ENCODE measurements at regions not wholly inside any gene's neighbourhood (a gene's known extent, or its start where the extent isn't known, plus 50 kb on each side); places are given as distances from the start of the nearest gene placed in this dataset.
"Not testable (repeated sequence)": the region's sequence is repeated elsewhere in the genome, so short reads cannot be mapped to it uniquely, and the experiment has no call there.

DNA sequence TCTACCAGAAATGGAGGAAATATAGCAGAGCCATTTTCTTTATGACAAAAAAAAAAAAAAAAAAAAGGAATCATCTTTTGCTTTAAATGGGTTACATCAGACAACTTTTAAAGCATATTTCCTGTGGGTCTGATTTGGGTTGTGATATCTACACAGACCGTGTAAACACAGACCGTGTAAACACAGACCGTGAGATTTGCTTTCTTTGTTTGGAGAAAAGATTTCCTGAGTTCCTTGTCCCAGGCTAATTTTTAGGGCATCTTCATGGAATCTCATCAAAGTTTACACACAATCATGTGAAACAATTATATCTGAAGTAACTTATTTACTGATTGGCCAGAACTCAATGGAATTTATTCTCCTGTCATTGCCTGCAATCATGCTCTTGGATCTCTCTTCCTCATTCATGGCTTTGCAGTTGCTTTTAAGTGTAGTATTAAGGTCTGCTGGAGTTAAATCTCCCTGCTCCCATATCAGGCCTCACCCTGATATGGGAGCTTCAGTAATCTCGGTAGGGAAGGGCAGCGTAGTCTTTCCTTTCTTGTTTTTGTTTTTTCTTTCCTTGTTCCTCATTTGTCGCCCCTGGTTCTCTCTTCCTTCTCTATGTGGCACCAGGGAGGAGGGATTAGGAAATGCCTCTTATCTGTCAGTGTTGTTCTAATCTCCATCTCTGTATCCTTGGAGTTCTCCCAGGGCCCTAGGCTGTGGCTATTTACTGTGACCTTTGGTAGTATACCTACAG lies 248.6 kb upstream of the JADE1 start:
- DNase-seq, result no peak

DNA sequence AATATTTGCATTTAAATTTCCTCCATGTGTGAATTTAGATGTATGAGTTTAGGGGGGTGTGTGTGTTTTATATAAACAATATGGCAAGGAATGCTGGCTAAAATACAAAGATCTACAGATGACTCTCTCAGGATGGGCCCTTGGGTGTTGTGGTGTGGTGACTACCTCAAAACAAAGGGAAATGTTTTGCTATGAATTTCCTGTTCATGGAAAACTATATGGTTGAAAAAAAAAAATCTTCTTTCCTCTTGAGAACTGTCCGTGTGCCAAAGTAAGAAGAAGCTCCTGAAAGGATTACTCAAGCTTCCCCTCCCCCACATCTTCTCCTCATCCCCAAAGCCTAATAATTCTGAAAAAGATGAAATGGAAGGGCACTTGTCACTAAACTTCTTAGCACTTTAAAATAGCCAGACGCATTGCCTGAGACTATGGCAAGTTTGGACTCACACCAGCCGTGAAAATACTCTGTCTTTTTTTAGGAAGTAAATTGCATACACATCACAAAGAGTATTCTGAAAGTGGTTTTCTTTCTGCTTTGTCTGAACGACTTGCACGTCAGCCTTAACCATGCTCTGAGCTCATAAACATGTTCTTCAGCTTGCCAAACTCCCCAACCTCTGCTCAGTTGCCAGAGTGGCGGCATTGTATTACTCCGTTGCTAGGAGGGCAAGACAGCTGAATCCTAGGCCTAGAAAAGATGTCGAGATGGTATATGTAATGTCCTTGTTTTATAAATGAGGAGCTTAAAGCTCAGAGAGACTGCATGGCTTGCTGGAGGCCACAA lies 250.4 kb upstream of the JADE1 start:
- DNase-seq, result no peak

DNA sequence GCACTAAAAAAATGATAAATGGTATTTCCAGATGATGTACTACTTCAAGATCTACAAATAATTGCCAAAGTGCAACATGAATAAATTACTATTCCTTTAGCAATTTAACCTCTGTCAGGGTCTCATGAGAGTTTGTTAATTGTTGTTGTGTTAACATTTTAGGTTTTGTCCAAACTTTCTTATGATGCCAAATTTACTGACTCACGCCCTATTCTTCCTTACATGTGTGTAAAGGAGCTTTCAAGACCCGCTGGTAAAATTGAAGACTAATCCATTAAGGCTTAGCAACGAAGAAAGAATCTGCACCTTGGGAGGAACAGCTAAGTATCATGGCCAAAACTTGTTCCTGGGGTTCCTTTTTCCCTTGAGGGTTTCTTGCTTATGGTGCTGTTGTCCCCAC lies 252.7 kb upstream of the JADE1 start:
- no peak for DNase-seq

DNA sequence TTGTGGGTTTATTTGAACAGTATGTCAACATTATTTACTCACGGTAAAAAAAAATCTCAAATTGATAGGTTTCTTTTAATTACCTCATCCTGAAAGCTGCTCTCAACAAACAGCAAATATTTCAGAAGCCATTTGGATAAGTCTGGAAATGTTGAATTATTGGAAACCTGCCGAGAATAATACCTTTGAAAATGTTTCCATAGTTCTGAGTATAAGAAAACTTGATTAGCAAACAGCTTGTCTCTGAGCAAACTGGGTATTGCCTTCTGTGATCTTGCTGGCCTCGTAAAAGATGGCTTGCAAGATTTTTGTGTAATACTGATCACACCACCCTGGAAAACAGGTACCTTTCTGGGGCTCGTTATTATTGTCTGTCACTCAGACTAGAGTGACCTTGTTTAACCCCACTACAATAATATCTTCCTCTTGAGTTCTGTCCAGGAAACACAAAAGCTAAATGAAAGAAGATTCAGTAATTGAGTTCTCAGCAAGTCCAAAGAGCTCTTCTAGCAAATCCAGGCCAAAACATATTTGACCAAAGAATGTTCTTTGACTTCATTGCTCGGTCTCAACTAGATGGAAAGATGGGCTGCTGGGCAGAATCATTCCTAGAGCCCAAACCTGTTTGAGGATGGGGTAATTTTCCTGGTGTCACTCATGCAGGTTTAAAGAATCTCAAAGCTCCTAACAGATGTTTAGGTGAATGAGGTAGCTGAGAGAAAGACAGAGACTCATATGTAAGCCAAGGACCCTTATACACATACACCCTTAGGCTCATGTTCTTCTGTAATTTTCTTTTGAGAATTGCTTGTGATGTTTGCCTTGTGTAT lies 255.6 kb upstream of the JADE1 start:
- peak; percentile 26 for DNase-seq

DNA sequence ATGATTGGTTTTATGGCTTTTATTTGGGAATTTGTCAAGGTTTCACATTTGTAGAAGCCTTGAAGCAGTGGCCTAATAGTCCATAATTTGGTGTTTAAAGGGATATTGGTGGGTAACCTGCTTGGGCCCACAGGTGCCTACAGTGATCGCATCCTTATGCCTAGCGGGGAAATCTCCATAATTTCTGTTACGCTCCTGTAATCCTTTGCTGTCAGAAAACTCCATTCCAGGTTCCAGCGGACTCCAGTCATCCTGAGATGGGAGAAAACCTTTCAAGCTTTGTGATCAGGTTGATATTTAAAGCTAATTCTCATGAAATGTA lies 257.0 kb upstream of the JADE1 start:
- DNase-seq, result no peak

DNA sequence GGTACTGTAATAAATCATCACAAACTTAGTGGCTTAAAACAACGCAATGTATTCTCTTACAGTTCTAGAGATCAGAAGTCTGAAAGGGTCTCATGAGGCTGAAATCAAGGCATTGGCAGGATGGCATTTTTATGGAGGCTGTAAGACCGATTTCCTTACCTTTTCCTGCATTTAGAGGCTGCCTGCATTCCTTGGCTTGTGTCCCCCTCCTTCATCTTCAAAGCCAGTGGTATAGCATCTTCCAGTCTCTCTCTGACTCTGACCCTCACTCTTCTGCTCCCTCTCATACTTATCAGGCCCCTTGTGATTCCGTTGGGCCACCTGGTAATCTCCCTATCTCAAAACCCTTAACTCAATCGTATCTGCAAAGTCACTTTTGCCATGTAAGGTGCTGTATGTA lies 258.2 kb upstream of the JADE1 start:
- no peak for DNase-seq

DNA sequence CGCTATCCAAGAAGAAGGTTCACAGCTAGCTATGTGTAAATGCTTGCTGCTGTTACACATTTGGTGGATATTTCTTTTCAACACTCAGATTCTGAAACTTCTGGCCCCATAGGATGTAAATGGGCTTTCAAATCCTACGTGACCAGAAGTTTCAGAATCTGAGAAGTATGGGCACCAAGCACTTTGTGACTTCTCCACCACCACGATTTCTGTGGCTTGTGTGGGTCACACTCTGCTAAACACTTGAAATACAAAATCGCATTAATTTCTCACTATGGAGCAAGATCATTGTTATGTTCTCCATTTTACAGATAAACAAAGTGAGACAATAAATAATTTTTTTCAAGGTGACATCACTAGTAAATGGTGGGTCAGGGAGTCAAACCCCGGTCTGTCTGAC lies 259.4 kb upstream of the JADE1 start:
- DNase-seq, result no peak

DNA sequence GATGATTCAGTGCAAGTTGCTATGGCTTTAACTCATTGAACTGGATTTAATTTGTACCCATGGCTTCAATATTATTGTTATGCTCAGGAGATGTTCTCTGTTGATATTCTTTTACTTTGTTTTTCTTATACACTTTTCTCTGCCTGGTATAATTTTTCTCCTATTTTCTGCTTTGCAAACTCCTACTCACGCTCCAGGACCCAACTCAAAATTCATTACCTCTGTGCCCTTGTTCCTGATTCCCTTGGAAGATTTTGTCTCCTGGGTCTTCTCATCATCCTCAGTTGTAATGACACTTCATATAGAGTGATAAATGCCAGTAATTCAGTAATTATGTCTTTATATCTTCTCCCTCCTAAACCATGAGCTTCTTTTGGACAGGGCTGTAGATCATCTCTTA lies 259.9 kb upstream of the JADE1 start:
- no peak for DNase-seq

DNA sequence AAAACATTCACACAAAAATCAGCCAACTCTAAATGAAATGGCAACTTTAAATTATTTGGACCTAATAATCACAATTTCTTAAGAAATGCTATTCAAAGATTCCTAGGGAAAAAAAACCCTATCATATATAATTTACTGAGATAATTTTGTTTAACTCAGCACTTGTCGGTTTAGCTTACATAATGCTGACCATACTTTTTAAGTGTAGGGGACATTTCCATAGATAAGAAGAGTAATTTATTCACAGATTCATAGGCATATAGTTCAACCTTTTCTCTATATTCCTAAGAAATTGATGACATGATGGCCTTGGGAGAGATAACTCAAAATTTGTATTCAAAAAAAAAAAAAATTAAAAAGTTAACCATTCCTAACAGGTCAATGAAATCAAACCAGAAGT lies 260.8 kb upstream of the PGRMC2 start:
- no peak for DNase-seq

DNA sequence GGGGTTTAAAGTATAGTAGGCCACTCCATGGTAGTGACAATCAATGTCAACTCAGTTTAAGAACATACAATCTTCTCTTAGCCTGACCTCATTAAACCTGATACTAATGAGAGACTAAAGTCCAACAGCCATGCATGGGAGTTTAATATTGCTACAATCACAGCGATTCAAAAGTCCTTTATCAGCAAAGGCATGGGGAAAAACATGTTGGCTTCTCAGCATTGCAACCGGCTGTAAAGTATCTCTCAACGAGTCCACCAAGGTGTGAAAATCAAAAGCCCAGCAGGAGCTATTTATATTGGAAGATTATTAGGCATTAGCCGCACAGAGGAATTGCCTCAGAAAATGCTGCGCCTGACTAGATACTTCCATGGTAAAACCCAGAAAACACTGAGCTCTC lies 256.7 kb upstream of the PGRMC2 start:
- no peak for DNase-seq

DNA sequence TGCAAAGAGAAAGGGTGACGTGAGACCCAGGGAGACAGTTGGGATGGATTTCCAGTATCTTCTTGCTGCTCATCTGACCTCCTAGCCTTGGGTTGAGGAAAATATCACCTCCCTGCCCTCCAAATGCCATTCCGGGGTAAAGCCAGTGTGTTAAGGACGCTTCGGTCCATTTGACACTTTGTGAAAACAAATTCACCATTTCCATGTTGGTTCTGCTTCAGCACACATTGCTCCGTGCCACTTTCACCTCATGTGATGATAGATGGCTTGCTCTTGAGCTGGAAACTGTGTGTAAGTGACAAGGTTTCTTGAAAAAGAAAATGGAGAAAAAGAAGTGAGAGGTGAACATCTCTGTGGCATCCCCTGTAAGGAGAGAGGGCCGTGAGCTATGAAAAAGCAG lies 256.1 kb upstream of the PGRMC2 start:
- no peak for DNase-seq

DNA sequence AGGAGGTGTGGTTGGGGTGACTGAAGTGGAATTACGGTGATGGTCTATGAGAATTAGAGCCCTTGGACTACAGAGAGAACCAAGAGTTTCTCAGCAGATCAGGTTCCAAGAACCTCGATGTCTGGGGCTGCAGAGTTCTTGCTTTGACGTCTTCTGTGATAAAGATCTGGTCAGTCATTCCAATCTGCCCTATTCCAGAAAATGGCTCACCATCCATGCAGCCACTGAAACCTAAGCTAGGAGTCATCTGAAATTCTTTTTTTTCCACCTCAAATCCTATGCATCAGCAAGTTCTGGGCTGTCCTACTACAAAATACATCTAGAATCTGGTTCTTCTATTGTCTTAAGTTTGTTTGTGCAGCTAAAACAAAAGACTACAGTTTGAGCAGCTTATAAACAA lies 254.4 kb upstream of the PGRMC2 start:
- DNase-seq, result no peak

DNA sequence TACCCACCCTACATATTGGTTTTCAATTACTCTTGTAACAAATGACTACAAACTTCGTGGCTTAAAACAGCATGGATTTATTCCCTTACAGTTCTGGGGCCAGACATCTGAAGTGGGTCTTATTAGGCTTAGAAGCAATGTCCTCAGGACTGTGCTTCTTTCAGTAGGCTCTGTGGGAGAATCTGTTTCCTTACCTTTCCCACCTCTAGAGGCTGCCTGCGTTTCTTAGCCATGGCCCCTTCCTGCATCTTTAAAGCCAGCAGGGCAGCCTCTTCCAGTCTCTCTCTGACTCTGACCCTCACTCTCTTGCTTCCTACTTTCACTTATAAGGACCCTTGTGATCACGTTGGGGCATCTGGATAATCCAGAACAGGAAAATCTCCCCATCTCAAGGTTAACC lies 252.5 kb upstream of the PGRMC2 start:
- DNase-seq, result no peak

DNA sequence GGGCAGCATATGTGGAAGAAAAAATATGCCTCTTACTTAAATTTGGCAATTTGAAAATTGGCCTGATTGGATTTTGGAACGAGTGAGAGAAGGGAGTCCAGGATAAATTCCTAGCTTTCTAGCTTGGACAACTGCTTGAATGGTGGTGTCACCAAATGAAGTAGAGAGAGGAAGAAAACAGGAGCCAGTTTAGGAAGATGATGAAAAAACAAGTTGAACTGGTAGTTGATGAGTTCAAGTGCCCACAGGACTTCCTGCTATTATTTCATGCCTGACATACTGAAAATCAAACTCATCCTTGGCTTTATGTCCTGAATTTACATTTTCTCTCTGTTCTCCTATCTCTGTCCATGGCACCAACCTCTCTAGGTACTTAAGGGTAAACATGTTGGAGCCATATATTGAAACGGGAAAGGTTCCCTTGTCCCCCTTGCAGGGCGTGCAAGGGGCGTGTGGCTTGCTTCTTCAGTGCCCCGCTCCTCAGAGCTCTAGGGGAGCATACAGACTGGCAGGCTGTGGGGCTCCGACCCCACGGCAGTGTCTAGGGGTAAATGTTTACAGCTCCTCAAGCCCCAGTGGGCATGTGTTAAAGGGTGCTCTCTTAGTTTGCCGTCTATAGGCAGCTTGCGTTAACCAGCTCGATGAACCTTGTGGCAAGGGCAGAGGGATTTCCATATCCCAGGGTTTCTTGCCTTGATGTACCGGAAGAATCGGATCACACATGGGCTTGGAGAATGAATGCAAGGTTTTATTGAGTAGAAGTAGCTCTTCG lies 250.7 kb upstream of the PGRMC2 start:
- DNase-seq, result no peak

DNA sequence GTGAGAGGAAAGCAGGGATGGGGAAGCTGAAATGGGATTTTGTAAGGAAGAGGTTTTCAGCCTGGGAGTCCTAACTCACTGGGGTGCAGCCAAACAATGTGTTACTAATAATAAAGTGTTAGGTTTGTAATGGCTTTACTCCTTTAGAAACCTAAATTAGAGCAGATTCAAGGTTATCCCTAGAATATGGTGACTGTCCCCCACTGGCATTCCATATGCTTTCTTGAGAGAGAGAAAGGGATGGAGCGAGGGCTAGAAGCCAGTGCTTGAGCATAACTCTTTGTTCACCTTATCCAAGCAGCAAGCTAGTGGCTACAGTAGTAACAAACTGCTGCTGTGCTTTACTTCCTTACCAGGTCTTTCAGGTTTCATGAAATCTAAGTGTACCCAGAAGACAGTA lies 249.1 kb upstream of the PGRMC2 start:
- DNase-seq, result no peak

DNA sequence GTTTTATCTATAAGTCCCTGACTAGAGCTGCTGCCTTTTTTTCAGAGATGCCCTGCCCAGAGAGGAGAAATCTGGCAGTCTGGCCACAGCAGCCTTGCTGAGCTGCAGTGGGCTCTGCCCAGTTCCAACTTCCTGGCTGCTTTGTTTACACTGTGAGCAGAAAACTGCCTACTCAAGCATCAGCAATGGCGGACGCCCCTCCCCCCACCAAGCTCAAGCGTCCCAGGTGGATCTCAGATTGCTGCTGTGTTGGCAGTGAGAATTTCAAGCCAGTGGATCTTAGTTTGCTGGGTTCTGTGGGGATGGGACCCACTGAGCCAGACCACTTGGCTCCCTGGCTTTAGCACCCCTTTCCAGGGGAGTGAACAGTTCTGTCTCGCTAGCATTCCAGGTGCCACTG lies 247.9 kb upstream of the PGRMC2 start:
- DNase-seq, result not testable (repeated sequence)

DNA sequence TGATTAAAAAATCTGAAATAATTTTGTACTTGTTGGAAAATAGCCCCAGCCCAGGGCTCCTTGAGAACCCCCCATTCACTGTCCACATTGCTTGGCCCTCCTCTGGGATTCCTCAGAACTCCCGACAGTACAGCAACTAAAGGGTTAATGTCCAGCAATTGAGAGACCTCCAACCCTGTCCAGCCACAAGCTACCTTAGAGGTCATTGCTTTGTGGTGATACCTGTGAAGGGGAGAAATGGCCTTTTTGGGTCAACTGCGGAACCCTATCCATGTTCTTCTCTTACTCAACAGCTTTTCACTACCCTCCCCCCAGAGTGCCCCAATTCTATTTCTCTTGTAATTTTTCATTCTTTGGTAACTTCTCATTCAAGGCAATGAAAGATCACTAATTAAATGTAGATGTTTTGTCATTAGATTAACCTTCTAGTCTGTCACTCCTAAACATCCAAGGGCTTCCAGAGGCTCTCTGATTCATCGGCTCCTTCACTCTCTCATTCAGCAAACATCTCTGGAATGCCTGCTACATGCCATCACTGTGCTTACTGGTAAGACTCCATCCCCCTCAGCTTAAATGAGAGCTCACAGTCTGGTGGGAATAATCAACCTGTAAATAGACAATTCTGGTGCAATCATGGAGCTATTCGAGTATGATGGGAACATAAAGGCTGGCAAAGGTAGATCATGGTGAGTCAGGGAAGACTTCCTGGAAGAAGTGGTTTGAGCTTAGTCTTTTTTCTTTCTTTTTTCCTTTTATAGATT lies 241.4 kb upstream of the PGRMC2 start:
- no peak for DNase-seq

DNA sequence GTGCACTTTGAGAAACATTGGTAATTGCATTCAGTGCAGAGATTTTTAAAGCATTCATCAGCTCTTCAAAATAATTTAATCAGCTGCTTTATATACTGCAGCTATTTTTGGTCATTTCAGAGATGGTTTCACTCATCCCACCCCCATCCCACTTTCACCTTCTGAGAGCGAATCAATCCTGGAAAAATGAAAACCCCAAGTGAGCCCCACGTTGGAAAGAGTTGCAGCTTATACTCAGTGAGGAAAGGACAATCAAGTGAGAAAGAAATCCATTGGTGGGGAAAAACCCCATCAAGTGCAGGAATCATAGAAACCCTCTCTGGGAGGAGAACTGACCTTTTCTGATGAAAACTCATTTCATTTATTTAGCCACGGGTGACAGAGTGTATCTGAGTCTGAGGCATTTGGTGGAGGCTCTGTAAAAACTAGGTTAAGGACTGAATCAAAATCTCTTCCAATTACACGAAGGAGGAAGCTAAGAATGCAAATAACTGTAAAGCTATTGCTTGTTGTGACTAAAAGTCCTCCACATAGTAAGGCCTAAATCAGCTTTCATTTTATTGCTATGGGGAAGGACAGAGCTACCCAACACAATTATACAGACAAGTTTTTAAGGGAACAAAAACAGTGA lies 240.4 kb upstream of the PGRMC2 start:
- DNase-seq, result no peak

DNA sequence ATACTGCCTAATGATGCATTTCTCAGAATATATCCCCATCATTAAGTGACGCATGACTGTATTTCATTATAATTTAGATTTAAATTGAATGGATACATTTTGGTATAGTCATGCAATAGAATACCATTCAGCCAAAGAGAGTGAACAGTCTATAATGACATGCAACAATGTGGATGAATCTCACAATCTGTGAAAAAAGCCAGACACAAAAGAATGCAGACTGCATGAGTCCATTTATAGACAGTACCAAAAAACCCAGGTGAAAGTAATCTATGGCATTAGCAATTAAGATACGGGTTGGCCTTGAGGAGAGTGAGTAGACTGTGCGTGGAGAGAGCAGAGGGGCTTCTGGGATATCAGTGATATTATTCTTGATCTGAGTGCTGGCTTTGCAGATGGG lies 239.7 kb upstream of the PGRMC2 start:
- DNase-seq, result no peak

DNA sequence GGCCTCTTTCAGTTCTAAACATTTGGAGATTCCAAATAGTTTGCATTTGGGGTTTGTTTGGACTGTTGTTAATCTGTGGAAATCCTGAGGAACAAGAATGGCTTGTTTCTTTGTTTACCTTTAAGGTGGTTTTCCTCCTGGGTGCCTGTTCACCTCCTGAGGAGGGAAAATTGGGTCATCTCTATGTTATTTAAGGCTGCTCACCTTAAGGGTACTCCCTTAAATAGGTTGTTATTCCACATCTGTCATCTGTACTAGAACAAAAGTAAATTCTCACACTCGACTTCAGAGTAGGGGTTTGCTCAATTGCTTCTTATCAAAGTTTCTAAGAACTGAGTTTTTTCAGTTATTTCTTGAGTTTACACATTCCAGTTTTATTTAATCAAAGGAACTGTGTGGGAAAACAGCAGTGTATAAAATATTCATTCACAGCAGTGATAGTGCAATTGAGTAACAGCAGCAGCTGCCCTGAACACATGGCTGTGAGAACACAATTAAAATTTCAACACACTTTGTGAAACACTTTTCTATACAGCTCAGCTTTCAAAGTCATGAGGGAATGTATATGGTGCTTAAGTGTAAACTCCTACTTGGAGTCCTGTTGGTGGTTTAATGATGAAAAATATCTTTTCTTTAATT lies 238.5 kb upstream of the PGRMC2 start:
- DNase-seq, result no peak

DNA sequence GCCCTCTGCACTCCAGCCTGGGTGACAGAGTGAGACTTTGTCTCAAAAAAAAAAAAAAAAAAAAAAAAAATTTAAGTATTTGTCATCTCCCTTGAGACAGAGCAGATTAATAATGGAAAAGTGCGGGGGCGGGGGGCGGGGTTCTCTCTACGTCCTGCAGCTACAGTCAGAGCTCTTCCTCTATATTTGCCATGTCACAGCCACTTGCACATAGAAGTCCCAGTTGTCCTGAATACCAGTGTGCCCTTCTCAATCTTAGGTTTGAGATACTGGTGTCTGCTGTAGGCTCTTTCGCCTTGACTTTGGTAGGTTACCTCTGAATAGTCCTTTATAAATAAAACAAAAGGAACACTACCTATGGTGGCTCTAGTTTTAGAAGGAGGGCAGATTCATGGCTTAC lies 237.8 kb upstream of the PGRMC2 start:
- no peak for DNase-seq

Measured in hindlimb muscle (tissue), 1 donor.